HG03060 (cell line): ENCODE measurements at regions not wholly inside any gene's neighbourhood (a gene's known extent, or its start where the extent isn't known, plus 50 kb on each side); places are given as distances from the start of the nearest gene placed in this dataset.

Source experiments
- ATAC-seq: cut with Tn5 transposase; IDR thresholded peaks from one replicate; pipeline ENCODE4 v1.9.1; 2021; ENCODE audit warnings: low read depth, moderate number of reproducible peaks; ENCODE audit not compliant: unreplicated experiment

DNA sequence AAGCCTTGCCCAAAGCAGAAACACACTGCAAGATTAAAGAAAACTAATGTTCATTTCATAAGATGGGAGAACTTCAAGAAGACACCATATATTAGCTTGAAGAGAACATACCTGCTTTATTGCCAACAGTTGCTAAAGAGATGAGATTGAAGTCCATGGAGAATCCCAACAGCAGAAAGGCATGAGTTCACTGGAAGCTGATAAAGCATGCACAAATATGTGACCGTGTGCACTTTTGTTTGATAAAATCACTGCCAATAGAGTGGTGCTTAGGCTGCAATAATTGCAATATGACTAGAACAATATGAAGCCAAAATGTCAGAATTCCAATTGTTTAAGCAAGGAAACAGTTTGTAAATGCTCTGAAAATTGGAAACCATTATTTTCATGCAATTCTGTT lies 125.9 kb upstream of the PPARGC1A start:
- no peak for ATAC-seq

DNA sequence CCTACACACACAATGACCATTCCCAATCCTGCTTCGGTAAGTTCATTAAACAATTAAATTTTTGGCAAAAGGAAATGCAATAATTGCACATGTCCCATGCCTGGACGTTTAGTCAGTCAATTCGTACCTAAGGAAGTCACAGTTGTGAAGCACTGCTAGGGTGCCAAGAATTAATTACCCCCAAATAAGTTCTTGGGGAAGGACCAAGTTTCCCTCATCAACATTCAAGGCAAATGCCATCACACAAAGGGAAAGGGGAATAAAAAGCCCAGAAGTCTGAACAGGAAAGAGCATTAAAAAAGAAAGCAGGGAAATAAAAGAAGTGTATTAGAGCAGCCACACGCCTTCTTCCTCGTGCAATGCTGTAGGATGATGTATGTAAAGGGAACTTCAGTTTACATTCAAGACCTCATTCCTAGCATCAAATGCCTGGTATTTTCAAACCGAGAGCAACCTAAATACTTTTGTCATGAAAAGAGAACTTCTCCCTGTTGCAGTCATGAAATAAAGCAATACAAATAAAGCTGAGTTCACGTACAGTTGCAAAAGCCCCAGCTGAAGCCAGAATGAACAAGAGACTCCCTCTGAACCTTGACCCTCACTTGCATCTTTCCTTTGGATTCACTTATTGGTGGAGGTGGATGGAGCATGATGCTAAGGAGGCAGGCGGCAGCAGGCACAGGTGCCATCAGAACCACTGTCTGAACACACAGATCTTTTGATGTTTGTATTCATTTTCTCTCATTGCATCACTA lies 124.0 kb upstream of the PPARGC1A start:
- no peak for ATAC-seq

DNA sequence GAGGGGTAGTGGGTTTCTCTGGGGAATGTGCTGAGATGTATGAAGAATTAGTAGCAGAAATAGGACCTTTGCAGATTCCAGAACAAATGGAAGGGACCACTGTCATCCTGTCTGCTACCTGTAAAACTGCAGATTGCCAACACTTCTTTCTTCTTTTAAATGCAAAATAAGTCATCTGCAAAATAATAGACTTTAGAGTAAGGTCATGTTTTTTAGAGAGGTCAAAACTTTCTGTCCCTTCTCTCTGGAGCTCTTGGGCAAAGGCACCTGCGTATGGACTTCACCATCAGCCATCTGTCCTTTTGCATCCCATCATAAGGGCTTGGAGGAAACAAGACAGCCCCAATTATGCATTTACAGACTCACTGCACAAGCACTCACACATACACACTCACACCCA lies 121.1 kb upstream of the PPARGC1A start:
- no peak for ATAC-seq

GRCh38 chr4:24010573-24010972 lies 120.7 kb upstream of the PPARGC1A start:
- no peak for ATAC-seq

DNA sequence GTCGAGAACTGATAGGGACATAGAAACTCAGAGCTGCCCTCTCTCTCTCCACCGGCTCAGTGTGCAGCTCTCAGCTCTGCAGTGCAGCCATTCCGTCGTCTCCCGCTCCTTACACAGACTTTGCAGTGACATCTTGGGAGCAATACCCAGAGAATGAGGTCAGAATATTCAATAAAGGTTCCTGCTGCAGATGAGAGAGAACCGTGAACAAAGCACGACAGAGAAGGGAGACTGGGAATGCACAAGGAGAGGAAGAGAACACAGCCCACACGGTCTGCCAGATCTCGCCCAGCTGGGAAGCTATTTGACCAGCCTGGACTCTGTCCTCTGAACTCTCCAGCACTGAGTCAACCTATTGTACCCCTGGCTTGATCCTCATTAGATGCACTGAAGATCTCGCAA lies 118.0 kb upstream of the PPARGC1A start:
- ATAC-seq, result no peak

DNA sequence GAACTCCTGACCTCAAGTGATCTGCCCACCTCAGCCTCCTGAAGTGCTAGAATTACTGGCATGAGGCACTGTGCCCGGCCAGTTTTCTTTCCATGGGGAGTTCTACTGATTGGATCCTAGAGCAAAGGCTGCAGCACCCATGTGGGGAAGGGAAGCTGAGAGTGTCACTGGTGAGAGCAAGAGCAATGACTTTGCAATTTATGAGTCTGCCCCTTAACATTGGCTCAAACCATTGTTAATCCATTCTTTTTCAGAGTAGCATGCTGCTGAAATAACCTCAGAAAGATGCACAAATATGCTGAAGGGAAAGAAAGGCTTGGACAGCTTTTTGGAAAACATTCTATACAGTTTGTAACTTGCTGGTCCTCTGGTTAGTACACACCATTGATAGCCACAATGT lies 116.4 kb upstream of the PPARGC1A start:
- no peak for ATAC-seq

GRCh38 chr4:24003926-24004325 lies 114.1 kb upstream of the PPARGC1A start:
- ATAC-seq, result no peak

DNA sequence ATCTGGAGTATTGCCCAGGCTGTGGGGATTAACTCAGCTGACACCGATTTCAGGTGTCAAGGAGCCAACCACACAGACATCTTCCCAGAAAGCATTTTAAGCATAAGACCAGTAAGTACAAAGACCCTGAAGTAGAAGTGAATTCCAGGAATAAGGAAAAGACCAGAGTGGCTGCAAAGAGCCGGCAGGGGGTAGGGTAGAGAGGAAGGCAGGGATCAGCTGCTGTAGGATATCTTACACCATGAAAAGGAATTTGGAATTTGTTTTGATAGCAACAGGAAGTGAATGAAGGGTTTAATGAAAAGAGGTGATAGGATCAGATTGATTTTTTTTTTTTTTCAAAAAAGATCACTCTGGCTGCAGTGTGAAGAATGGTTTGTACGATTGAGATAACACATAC lies 113.6 kb upstream of the PPARGC1A start:
- no peak for ATAC-seq

DNA sequence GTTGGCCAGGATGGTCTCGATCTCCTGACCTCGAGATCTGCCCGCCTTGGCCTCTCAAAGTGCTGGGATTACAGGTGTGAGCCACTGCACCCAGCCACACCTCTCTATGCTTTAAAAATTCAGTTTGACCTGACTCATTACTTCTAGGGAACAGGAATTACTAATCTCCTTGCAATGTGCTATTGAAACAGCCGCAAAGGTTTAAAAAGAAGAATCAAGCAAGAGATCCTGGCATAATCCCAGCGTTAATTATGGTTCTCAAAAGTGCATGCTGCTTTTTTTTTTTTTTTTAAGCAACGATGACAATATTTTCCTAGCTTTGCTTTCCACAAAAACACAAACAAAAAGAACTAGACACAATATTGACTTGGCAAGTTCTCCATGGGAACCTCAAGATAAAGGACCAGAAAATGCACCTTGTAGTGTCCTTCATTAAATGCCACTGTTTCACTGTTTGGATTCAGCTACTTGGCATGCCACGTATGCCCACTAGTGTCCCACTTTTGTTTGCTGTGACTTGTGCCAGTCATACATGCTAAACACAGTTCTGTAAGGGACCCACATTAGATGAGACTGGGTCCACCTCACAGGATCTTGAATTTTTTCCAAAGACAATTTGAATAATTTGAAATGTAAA lies 112.6 kb upstream of the PPARGC1A start:
- no peak for ATAC-seq

DNA sequence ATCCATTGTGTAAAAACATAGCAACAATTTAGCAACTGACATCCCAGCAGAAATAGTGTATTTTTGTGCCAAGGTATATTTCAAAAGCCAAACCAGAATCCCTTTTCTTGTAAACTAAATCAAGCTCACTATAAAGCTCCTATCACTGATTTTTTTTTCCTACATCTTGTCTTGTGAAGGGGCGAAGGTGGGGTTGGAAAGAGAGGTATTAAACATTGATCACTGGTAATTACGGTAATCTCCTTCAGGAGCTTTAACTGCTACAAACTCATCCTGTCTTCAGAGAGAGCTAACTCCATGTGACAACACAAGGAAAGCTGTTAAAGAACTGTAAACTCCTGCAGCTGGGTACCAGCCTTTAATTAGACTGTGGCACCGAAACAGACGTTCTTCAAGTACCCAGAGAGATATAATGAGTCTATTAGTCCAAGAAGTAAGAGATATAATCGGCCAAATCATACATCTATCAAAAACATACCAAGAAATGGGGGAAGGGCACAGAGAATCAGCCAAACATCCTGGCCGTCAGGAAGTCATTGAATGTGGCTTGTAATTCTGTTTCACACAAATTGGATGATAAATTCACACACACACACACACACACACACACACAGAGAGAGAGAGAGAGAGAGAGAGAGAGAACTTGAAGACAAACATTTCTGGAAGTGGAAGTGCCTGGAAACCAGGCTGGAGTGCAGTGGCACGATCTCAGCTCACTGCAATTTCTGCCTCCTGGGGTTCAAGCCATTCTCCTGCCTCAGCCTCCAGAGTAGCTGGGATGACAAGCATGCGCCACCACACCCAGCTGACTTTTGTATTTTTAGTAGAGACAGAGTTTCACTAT lies 111.9 kb upstream of the PPARGC1A start:
- ATAC-seq, result no peak

GRCh38 chr4:24000470-24000831 lies 110.6 kb upstream of the PPARGC1A start:
- ATAC-seq, result no peak

DNA sequence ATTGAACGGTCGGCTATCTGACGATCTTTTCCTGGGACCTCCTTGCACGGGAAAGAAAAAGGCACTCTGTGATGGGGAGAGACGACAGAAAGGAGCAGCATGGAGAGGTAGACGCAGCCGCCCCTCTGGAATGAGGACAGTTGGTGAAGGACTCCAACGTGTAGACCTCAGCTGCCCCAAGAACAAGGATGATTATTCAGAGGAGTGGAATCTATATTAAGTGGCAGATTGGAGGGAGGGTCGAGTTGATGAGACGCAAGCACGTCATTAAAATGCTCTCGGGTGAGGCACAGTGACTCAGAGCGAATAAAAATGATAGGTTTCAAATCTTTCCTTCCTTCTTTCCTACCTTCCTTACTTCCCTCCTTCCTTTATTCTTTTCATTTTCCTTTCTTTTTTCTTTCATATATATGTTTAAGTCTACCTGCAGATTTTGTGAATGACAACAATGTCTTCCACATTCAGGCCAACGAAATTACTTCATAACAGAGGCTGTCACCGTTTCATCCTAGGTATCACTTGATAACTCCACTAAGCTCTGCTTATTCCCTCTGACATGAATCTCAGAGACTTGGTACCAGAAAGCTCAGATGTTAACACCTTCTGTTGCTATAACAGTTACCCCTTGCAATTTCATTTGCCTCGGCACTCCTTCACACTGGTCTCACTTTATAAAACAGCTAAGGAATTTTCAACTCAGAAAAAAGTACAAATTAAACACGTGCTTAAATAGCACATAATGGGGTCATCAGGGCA lies 110.0 kb upstream of the PPARGC1A start:
- no peak for ATAC-seq

DNA sequence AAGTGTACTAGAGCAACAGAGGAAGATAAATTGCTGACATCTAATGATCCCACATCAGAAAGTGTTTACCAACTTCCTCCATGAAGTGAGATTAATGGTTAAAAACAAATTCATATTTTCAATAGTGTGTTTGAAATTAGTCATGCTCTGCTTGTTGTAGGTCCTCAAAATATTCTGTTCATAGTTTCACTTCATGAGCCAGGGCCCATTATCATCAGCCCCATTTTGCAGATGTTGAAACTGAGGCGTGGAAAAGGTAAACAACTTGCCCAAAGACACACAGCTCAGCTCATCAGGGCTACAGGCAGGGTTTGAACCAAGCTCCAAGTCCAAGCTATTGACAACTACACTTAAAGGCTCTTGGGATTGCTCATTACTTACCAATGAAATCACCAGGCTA lies 103.5 kb upstream of the PPARGC1A start:
- no peak for ATAC-seq

- ATAC-seq, result no peak
Observed at GRCh38 chr4:23991444-23991843, 101.6 kb upstream of the PPARGC1A start.

DNA sequence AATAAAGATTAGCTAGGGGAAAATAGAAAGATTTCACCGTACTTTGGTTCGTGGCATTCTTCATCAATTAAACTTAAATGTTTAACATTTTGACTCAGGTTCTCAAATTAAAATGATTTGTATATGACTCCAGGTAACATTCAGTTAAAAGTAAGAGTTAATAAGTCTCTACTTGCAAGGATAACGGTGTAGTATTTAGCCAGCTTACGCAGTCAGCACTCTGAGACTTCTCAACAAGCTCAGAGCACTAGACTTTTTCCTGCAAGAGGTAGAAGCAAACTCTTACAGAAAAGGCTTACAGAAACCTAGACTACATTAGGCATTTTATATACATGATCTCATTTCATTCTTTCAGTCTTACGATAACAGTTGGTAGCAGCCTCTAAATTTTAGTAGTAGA lies 96.4 kb upstream of the PPARGC1A start:
- no peak for ATAC-seq

GRCh38 chr4:23981328-23981727 lies 91.5 kb upstream of the PPARGC1A start:
- ATAC-seq, result no peak

DNA sequence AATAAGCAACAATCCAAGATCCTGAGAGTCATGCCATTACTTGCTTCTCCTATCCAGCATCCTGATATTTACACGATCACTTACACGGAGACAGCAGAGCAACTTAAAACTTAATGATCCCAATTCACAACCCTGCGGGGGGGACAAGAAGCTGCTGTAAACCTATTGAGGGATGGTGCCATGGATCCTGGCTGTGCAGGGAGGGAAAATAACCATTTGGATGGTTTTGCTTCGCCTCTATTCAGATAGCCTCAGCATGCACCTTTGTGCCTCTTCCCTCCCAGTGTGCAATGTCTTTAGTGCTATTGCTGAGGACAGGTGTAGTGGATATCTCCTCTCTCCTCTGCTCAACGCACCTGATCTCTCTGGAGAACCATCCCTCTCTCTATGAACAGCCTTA lies 89.7 kb upstream of the PPARGC1A start:
- ATAC-seq, result no peak

- no peak for ATAC-seq
Observed at GRCh38 chr4:23978002-23978401, 88.2 kb upstream of the PPARGC1A start.

DNA sequence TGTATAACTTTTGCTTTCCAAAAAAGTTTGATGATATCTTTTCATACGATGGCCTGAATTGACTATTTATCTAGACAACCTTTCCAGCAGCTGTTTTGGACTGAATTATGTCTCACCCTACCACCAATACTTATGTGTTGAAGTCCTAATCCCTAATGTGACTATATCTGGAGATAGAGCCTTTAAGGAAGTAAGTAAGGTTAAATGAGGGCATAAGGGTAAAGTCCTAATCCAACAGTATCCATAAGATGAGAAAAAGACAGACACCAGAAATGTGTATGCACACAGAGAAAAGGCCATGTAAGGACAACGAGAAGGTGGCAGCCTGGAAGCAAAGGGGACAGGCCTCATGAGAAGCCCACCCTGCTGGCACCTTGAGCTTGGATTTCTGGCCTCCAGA lies 86.6 kb upstream of the PPARGC1A start:
- no peak for ATAC-seq

DNA sequence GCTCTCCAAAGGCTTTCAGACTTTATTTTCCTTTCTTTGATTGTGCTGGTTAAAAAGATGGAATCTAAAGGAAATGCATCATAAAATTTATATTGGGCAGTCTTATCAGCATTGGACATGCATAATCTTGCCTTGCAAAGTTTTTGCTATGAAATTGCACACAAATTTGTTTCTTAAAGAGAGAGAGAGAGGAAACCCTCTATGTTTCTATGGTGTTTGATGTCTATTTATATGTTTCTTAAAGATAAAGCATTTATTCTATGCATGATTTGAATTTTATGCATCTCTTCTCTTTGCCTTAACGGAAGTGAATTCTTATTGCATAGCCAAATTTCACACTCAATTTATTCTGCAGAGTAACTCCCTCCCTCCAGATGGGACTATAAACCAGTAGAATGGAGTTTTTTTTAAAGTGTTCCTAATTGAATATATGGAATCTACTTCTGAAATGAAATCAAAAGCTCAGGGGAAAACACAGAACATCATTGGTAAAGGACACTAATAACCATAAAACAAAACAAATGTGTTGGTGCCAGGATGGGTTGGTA lies 83.5 kb upstream of the PPARGC1A start:
- no peak for ATAC-seq

- no peak for ATAC-seq
Observed at GRCh38 chr4:23972805-23973204, 83.0 kb upstream of the PPARGC1A start.
